ENCODE measurements at regions not wholly inside any gene's neighbourhood (a gene's known extent, or its start where the extent isn't known, plus 50 kb on each side); places are given as distances from the start of the nearest gene placed in this dataset.

GRCh38 chr13:97712770-97713169 is 240.7 kb upstream of the IPO5 start:
- TF ChIP-seq ZFP30 (CRISPR knock-in tag; IDR thresholded peaks at IDR 0.05): no peak
- TF ChIP-seq ESRRG (CRISPR knock-in tag; IDR thresholded peaks at IDR 0.05): no peak
- no peak for TF ChIP-seq TSHZ2 (CRISPR knock-in tag; IDR thresholded peaks at IDR 0.05)
- TF ChIP-seq CSRNP3 (CRISPR knock-in tag; IDR thresholded peaks at IDR 0.05): no peak
- TF ChIP-seq ZC3H10 (CRISPR knock-in tag; IDR thresholded peaks at IDR 0.05): no peak
- TF ChIP-seq PATZ1 (CRISPR knock-in tag; IDR thresholded peaks at IDR 0.05; ENCODE audit: borderline replicate concordance): no peak
- no peak for TF ChIP-seq POU6F1 (CRISPR knock-in tag; IDR thresholded peaks at IDR 0.05; ENCODE audit: borderline replicate concordance, low read depth)
- TF ChIP-seq ZFP3 (CRISPR knock-in tag; IDR thresholded peaks at IDR 0.05): no peak
- no peak for TF ChIP-seq ISL1 (CRISPR knock-in tag; IDR thresholded peaks at IDR 0.05)
- no peak for TF ChIP-seq GLIS3 (CRISPR knock-in tag; IDR thresholded peaks at IDR 0.05)
- no peak for TF ChIP-seq CREB5 (CRISPR knock-in tag; IDR thresholded peaks at IDR 0.05; ENCODE audit: low read depth)
- no peak for TF ChIP-seq CSDC2 (CRISPR knock-in tag; IDR thresholded peaks at IDR 0.05)

Measured in SK-N-SH treated with all-trans-retinoic acid at 6 μM for 48 hours (cell line).